HG02884 (cell line): ENCODE measurements at regions not wholly inside any gene's neighbourhood (a gene's known extent, or its start where the extent isn't known, plus 50 kb on each side); places are given as distances from the start of the nearest gene placed in this dataset.
"Not testable (repeated sequence)": the region's sequence is repeated elsewhere in the genome, so short reads cannot be mapped to it uniquely, and the experiment has no call there.

ENCODE experiments used
- ATAC-seq: cut with Tn5 transposase; IDR thresholded peaks from one replicate; pipeline ENCODE4 v1.9.1; 2021; ENCODE audit warnings: mild to moderate bottlenecking, moderate library complexity; ENCODE audit not compliant: unreplicated experiment

DNA sequence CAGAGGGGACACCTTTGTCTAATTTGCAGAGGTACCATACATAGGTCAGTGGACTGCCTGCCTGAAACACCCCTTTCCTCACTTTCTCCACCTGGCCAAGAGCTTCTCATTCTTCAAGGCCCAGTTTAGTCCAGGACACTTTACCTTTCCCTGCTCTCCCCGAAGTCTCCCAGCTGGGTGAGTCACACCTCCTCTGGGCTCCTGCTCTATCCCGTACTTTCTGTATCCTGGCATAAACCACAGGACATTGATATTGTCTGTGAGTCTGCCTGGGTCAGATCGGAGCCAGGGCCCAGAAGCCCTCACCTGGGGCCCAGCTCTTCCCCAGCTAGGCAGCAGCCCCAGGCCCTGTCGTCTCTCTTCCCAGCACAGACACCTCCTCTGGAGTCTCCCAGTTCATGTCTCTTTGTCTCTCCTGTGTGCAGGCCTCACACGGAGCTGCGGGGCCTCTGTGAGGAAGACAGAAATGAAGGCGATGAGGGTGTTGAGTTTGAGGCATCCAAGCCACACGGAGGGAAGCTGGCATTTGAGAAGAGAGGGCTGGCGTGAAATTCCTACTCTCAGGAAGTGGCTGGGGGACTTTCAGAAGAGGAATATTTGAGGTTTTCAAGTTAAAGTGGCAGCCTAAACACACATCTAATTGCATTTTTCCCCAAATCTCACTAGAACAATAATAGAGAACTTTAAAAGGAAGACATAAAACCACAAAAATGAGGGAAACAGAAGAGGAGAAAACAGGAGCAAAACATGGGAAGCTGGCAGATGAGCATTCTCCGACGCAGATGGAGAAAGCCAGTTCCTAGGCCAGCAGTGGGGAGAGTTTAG is 79.6 kb upstream of the LAPTM4A start:
- no peak for ATAC-seq

DNA sequence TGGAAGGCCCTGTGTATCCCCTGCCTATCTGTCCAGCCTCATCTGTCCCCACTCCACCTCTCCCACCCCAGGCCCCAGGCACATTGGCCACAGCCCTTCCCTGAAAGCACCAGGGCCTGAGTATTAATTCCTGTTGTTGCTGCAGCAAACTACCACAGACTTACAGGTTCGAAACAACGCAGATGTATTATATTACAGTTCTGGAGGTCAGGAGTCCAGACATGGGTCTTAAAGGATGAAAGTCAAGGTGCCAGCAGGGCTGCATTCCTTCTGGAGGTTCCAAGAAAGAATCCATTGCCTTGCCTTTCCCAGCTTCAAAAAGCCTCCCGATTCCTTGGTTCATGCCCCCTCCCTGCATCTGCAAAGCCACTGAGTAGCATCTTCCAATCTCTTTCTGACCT is 78.7 kb upstream of the LAPTM4A start:
- no peak for ATAC-seq

DNA sequence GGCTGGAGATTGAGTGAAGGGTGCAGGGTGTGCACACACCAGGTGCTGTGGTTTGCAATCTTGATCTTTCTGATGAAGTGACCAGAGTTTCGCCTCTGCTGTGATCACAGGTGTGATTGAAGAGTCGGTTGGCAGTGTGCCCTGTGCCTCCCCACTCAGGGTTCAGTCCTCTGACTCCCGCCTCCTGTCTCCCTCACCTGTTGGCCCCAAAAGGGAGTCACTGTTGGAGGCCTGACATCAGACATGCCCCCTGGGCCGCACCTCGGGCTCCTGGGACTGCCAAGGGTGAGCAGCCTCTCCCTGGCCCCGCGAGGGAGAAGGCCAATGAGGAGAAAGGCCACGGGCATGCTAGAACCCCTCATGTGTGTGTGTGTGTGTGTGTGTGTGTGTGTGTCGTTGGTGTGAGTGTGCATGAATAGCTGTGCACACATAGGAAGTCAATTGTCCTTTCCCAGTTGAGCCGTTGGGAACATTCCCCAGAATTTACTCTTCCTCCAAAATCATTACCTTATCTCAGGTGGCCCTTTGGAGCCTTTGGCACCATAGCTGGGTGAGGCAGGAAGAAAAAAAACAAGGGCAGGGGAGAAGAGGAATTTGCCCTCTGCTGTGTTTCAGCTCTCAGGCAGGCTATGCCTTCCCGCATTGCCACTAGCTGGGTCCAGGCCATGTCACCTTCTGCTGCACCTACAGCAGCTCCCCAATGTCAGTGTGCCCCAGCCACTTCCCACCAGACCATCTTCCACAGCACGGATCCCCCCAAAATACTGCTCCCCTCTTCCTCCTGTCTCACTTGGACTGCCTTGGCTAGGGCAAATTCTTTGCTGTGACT is 78.1 kb upstream of the LAPTM4A start:
- ATAC-seq = no peak

DNA sequence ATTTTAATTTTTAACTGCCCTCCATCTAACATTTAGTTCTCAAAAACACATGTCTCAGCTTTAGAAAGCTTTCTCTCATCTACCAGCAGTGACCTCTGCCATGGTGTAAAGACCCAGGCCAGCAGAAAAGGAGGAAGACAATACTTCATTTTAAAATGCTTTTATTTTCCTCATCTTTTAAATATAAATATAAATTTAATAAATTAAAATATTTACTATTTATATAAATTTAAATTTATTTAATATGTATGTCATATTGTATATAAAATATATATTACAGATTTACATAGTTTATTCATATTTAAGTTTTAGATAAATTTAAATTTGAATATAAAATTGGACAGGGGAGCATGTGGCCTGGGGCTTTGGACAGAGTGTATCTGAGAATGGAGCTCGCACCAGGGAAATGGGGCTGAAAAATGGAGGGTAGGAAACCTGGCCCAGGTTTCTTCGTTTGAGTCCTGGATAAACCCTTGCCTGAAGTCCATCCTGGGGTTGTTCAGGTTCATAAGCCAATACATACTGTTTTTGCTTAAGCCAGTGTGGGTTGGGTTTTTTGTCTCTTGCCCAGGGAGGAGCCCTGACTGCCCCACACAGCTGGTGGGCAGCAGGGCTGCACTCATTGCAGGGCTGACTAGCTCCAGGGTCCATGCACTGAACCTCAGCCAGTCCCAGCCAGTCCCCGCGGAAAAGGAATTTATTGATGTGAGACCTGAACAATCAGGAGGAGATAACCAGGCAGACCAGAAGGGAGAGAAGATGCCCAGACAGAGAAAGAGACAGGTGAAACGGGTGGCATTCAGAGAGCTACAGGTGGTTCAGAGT is 77.3 kb upstream of the LAPTM4A start:
- no peak for ATAC-seq

DNA sequence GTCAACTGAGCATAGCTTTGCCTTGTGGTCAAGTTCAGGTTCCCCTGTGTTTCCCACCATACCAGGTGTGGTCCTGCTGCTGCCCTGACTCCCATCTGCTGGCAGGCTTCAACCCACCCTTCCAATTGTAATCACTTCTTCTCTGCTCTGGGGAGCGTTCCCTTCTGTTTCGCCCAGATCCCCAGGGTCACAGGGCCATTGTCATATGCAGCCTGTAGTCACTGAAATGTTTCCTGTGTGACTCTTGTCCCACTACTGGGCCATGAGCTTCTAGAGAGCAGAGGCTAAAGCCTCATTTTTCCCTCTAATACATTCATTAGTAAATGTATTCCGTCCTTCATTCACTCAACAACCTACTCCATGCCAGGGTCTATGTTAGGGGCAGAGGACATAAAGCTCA is 75.0 kb upstream of the LAPTM4A start:
- no peak for ATAC-seq

DNA sequence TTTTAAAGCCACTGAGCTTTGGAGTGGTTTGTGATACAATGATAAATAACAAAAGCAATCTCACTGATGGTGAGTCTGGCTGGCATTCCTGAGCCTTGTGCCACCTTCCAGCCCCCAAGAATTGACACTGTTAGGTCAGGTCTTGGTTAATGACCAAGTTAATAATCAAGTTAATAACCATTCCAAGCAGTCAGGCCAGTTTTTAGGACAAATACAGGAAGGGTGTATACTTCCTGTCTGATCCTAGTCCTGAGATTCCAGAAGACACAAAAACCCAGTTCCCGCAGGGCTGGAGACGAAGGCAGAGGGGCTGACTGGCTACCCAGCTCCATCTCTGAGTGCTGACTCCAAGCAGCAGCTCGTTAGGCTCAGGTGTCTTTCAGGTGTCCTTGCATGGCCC is 74.6 kb upstream of the LAPTM4A start:
- no peak for ATAC-seq

DNA sequence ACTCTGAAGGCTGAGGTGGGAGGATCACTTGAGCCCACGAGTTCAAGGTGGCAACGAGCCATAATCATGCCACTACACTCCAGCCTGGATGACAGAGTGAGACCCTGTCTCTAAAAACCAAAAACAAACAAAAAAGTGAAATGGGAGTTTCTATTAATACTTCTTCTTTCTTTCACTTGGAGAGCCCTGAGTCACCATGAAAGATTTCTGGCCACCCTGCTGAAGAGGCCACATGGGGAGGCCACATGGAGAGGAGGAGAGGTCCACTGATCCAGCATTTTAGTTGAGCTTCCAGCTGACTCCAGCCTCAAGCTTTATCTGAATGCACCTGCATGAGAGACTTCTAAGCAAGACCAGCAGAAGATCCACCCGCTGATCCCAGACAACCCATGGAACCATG is 74.2 kb upstream of the LAPTM4A start:
- ATAC-seq = no peak

DNA sequence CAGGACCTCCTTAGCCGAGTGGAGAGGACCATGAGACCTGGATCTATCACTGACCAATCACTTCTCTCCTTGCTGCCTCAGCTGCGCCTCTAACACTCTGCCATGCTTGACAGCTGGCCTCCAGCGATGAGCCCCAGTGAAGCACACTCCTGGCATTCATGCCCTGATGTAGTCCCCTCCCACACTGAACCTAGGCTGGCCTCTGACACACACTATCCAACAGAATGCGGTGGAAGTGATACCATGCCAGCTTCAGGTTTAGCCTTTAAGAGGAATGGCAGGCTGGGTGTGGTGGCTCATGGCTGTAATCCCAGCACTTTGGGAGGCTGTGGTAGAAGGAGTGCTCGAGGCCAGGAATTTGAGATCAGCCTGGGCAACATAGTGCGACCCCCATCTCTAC is 73.7 kb upstream of the LAPTM4A start:
- ATAC-seq = no peak

DNA sequence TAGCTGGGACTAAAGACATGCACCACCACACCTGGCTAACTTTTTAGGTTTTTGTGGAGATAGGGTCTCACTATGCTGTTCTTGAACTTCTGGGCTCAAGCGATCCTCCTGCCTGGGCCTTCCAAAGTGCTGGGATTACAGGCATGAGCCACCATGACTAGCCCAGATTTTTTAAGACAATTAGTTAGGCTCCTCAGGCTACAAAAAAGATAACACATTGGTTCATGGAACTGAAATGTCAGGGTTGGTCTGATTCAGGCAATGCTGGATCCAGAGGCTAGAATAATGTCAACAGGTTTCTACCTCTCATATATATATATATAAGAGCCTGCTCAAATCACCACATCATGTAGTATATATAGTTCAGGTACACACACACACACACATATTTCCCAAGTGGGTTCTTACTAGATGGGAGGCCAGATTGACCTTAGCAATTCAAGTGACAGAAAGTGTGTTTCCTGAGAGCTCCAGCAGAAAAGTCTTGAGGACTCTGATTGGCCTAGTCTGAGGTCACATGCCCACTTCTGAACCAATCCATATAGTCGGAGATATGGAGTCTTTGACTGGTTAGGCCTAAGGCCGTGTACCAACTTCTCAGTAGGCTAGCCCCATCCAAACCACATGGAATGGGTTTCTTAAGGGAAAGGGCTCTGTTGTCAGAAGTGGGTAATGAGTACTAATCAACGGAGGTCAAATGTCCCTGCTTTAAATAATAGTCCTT is 72.6 kb upstream of the LAPTM4A start:
- no peak for ATAC-seq

DNA sequence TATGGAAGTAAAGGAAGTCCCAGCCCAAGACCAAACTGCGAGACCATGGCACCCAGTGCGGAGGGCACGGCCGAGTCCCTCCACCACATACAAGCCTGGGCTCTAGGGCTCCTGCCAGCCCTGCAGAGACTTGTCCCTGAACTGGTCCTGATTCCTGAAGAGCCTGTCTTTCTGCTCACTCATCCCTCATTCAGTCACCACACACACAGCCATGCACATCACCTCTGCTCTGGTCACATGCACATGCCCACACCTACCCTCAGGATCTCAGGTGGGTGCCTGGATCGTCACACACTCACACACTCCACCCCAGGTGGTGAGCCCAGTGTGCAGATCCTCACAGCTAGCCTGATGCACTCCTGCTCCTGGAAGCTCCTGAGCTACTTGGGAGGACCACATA is 71.4 kb upstream of the LAPTM4A start:
- no peak for ATAC-seq

DNA sequence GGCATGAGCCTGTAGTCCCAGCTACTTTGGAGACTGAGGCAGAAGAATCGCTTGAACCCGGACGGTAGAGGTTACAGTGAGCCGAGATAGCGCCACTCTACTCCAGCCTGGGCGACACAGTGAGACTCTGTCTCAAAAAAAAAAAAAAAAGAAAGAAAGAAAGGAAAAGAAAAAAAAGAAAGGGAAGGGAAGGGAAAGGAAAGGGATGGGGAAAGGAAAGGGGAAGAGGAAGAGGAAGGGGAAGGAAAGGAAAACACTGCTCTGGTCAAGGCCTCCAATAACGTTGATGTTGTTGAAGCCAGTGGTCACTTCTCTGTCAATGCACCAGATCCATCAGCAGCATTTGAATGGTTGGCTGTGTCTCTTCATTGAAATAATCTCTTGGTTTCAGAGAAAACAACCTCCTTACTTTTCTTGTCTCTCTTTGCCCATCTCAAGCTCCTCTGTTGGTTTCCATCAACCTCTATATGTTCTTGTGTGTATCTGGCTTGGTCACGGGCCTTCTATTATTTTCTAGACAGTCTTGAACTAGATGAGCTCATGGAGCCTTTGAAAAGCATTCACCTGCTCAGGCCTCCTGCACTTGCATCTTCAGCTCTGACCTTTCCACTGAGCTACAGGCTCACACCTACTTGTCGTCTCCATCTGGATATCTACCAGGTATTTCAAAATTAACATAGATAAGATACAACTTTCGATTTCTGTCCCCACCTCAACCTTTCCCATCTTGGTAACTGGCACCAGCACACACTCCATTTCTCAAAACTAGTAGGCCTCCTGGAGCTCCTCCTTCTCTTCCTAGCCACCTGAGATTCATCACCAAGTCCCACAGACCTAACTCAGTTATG is 69.4 kb upstream of the LAPTM4A start:
- no peak for ATAC-seq

DNA sequence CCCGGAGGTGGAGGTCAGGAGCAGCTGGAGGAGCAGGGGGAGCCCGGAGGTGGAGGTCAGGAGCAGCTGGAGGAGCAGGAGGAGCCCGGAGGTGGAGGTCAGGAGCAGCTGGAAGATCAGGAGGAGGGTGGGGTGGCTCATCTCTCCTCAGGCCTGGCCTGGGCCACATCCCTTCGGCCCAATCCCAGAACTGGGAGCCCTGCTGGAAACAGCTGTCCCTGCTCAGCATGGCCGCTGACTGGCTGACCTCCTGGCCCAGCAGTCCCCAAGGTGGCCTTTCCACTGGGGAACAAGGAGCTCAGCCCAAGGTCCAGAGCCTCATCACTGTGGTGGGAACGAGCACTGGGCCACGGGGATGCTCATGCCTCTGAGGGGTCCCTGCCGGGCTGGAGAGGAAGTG is 66.6 kb upstream of the LAPTM4A start:
- no peak for ATAC-seq

DNA sequence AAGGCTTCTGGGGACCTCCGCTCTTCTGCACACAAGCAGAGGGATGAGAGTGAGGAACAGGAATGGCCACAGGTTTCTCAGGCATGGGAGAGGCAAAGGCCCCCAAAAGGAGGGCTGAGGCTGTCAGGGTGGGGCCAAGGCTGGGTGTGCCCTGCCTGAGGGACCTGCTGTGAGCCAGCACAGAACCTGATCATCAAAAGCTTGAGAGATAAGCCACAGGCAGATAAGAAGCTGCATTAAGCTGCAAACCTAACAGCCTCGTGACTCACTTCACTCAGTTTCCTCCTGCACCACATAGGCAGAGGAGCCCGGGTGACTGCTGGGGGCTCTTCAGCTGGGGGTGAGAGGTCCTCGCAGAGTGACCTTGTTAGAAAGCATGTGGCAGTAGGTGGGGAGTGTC is 64.5 kb upstream of the LAPTM4A start:
- ATAC-seq = no peak

DNA sequence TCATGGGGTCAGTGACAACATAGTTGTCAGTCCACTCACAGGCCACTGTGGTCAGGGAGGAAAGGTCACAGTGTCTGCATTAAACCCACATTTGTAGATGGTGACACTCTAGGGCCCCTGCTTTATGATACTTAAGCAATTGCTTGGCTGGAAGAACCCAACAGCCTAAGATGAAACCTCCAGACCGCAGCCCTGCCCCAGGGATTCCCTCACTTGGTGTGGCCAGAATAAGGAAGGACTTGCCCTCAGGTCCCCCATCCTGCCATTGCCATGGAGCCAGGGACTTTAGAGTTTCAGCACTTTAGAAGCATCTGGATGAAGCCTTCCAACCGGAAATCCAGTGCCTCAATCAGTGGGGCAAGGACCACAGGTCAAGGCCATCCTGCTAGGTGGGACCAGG is 63.9 kb upstream of the LAPTM4A start:
- no peak for ATAC-seq

DNA sequence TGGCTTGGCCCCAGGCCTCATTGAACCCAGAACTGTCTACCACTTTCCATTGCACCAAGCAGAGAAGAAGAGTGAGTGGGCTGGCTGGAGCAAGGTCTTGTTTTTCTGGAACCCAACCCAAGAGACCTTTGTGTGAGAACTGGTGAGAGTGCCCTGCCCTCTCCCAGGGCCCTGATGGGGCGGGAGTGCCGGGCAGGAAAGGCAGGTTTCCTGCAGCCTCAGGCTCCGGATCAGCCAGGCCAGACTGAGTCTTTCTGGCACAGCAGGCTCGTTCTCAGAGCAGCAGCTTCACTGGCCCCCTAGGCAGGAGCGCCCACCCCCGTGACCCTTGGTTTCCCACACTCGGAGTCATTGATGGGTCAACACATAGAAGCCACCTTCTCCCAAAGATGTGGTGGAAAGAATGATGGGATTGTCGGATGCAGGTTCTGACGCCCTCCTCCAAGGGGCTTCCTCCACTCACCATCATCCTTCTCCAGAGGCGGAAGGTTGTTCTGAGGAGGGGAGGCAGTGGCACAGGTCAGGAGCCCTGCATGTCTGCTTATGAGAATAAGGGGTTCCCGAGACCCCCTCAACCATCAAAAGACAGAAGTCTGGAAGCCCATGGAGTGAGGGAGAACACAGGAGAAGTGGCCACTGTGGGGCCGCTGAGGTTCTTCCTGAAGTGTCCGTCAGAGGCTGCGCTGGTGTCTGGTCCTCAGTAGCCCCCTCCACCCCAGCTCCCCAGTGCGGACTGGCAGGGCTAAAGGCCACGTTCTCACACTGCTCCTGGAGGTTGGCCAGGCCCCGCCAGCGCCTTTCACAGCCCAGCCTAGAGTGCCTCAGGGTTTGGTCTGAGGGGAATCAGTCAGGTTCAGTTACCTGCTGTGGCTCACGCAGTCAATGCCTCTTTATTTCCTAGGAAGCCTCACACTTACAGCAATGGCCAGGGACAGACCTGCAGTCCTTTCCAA is 62.8 kb upstream of the LAPTM4A start:
- no peak for ATAC-seq

DNA sequence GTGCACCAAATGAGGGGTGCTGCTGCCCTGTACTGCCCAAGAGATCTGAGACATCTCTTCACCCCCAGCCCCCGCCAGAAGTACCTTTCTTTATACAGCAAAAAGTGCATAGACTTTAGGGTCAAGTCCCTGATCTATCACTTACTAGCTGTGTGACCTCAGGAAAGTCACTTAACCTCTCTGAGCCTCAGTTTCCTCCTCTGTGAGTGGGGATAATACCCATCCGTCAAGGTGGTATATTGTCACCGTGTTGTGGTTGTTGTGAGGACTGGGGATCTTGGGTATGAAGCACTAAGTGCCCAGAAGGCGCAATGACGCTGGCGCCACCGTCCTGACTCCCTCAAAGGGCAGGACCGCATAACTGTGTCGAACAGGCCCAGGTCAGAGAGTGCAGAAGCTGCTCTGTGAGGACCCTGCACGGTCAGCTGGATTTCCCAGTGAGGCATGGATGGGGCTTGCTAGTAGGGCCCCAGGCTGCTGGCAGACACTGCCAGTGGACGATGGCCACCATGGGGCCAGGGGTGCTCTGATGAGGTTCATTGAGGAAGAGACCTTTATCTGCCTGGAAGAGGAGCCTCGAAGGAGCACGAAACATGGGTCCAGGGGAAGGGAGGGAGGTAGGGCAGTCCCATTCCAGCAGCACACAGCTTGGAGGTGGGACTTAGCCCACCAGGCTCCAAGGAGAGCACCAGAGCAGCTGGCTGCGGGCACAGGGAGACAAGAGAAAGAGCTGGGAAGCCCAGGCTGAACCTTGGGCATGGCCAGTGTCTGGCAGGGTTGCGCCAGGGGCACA is 61.8 kb upstream of the LAPTM4A start:
- no peak for ATAC-seq

DNA sequence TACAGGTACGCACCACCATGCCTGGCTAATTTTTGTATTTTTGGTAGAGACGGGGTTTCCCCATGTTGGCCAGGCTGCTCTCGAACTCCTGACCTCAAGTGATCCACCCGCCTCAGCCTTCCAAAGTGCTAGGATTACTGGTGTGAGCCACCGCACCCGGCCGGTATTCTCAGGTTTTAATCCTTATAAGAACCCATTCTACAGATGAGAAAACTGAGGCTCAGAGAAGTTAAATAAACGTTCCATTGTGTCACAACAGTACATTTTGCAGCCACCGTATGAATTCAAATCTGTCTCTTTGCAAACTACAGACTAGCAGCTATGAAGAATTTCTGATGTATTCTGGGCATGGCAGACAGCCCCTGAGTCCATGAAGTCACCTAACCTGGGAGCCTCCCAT is 60.9 kb upstream of the LAPTM4A start:
- not testable (repeated sequence) for ATAC-seq
